Endothelial cell of umbilical vein (primary cell): ENCODE measurements at regions not wholly inside any gene's neighbourhood (a gene's known extent, or its start where the extent isn't known, plus 50 kb on each side); places are given as distances from the start of the nearest gene placed in this dataset.

Experiments
- BruUV-seq: library from RNA; stranded (reverse); fragments of 400-500 nt; replicated peaks from 2 replicates; lab custom pipeline; 2021; lab: Mats Ljungman, UMichigan
- CTCF ChIA-PET: fragments of 300-600, 350-600 bp; sonication (Branson Sonifier 250); formaldehyde crosslinking; loops from one replicate; lab custom pipeline; 2021; ENCODE audit warnings: antibody characterized with exemption, inconsistent platforms; lab: Charles Lee
- POLR2A ChIA-PET: fragments of 300-600, 350-600 bp; sonication (Branson Sonifier 250); formaldehyde crosslinking; loops from one replicate; lab custom pipeline; 2021; ENCODE audit warnings: antibody characterized with exemption, inconsistent platforms; lab: Charles Lee
- DNase-seq: peaks from one replicate; pipeline ENCODE4 v3.0.0-alpha.2; 2011; ENCODE audit warnings: low read depth, low spot score
- FAIRE-seq: peaks from 2 replicates; lab custom pipeline; 2011; peaks lifted over from hg19 to GRCh38; lab: Jason Lieb, UNC
- H2AFZ ChIP-seq: 2 replicates; pipeline ENCODE4 v1.6.0; 2012; ENCODE audit warnings: low read depth, low read length, control low read depth, inconsistent platforms
- H3K27ac ChIP-seq: 2 replicates; pipeline ENCODE4 v1.5.1; 2011; ENCODE audit warnings: low read depth, mild to moderate bottlenecking, control low read depth, low read length, moderate library complexity; ENCODE audit not compliant: insufficient read depth
- H3K27me3 ChIP-seq, 2 experiments: 2 replicates each; pipeline versions ENCODE4 v1.6.0 to v1.6.1; 2011; ENCODE audit warnings: low read length in 2 of 2, mixed read lengths in 1 of 2; ENCODE audit not compliant: control insufficient read depth in 2 of 2, insufficient read depth in 2 of 2
- H3K36me3 ChIP-seq, 2 experiments: 2 replicates in 1 of 2; 3 replicates in 1 of 2; pipeline ENCODE4 v1.5.1; 2011; ENCODE audit warnings: low read length in 2 of 2, mild to moderate bottlenecking in 1 of 2, moderate library complexity in 1 of 2; ENCODE audit not compliant: control insufficient read depth in 2 of 2, insufficient read depth in 2 of 2; ENCODE audit errors: extremely low read depth in 1 of 2
- H3K4me1 ChIP-seq: 3 replicates; pipeline ENCODE4 v1.5.1; 2011; ENCODE audit warnings: mild to moderate bottlenecking, low read length; ENCODE audit not compliant: control insufficient read depth, insufficient read depth; ENCODE audit errors: extremely low read depth
- H3K4me2 ChIP-seq: 2 replicates; pipeline ENCODE4 v1.6.1; 2011; ENCODE audit warnings: low read length, control low read depth, mixed read lengths; ENCODE audit not compliant: insufficient read depth
- H3K4me3 ChIP-seq, 3 experiments: fragments of 200-600 bp in 1 of 3; sonication (generic), shearing (Covaris generic) in 1 of 3; replicated peaks in 1 of 3; 2 replicates each; pipeline ENCODE4 v1.5.1; 2011 to 2016; ENCODE audit warnings: control low read depth in 3 of 3, low read length in 3 of 3, mild to moderate bottlenecking in 2 of 3, inconsistent platforms in 1 of 3, low read depth in 1 of 3, moderate library complexity in 1 of 3; ENCODE audit not compliant: insufficient read depth in 1 of 3
- H3K79me2 ChIP-seq: 2 replicates; pipeline ENCODE4 v1.6.0; 2012; ENCODE audit warnings: low read length, inconsistent platforms; ENCODE audit not compliant: control insufficient read depth, insufficient read depth
- H3K9ac ChIP-seq: replicated peaks from 2 replicates; pipeline ENCODE3; 2011; ENCODE audit warnings: low read length, control low read depth; ENCODE audit not compliant: insufficient read depth; ENCODE audit errors: extremely low read depth
- H3K9me1 ChIP-seq: replicated peaks from 3 replicates; pipeline ENCODE4 v1.6.0; 2011; ENCODE audit warnings: mild to moderate bottlenecking, low read length; ENCODE audit not compliant: control insufficient read depth, insufficient read depth; ENCODE audit errors: extremely low read depth
- H3K9me3 ChIP-seq: replicated peaks from 2 replicates; pipeline ENCODE4 v1.5.1; 2012; ENCODE audit warnings: low read length, inconsistent platforms; ENCODE audit not compliant: control insufficient read depth, insufficient read depth
- H4K20me1 ChIP-seq: replicated peaks from 2 replicates; pipeline ENCODE3; 2011; ENCODE audit warnings: mild to moderate bottlenecking, low read length; ENCODE audit not compliant: control insufficient read depth, insufficient read depth; ENCODE audit errors: extremely low read depth
- EZH2 ChIP-seq: IDR thresholded peaks from 2 replicates; pipeline ENCODE4 v1.6.1; 2012; ENCODE audit warnings: borderline replicate concordance, low read depth, mild to moderate bottlenecking, moderate library complexity, low read length, inconsistent platforms; ENCODE audit not compliant: severe bottlenecking
- FOS ChIP-seq: IDR thresholded peaks from 2 replicates; pipeline ENCODE4 v1.6.1; 2011; ENCODE audit warnings: mild to moderate bottlenecking, low read length, moderate library complexity, borderline replicate concordance; ENCODE audit not compliant: insufficient read depth
- GATA2 ChIP-seq: IDR thresholded peaks from 2 replicates; pipeline ENCODE4 v1.7.0; 2011; ENCODE audit warnings: low read depth, mild to moderate bottlenecking, moderate library complexity, mixed read lengths, low read length; ENCODE audit not compliant: insufficient read length, insufficient read depth
- JUN ChIP-seq: IDR thresholded peaks from 2 replicates; pipeline ENCODE4 v1.6.1; 2011; ENCODE audit warnings: borderline replicate concordance, low read depth; ENCODE audit not compliant: insufficient read length, insufficient read depth
- MYC ChIP-seq: IDR thresholded peaks from one replicate; pipeline ENCODE4 v1.6.1; 2011; ENCODE audit warnings: mild to moderate bottlenecking, low read depth, low read length
- POLR2A ChIP-seq: IDR thresholded peaks from 2 replicates; pipeline ENCODE4 v1.6.1; 2012; ENCODE audit warnings: low read depth, mild to moderate bottlenecking, control low read depth, low read length
- POLR2AphosphoS5 ChIP-seq: IDR thresholded peaks from 2 replicates; pipeline ENCODE4 v1.6.1; 2012; ENCODE audit warnings: low read depth, mild to moderate bottlenecking, control low read depth, low read length, moderate library complexity; ENCODE audit not compliant: insufficient read depth
- dilution Hi-C: fragments of 300-500 bp; cut with MboI; formaldehyde crosslinking; loops from one replicate; pipeline ENCODE4 v1.15.0; 2019; ENCODE audit warnings: low sequenced_read_pairs; ENCODE audit not compliant: extremely low pct_ligation_motif_present
- intact Hi-C: fragments of 100-400 bp; cut with micrococcal nuclease; formaldehyde crosslinking; loops from one replicate; pipeline ENCODE4 v1.10.0; 2022
- TF ChIP-seq, protein P1 (sequence below), 2 donors: IDR thresholded peaks; 1 replicate in 1 of 2; 2 replicates in 1 of 2; pipeline ENCODE4 v1.5.1; 2011; ENCODE audit warnings: low read length in 2 of 2, mild to moderate bottlenecking in 2 of 2, moderate library complexity in 2 of 2, control low read depth in 1 of 2, inconsistent platforms in 1 of 2, low read depth in 1 of 2; ENCODE audit not compliant: insufficient read depth in 1 of 2; ENCODE audit errors: extremely low read depth in 1 of 2
- TF ChIP-seq, protein P2 (sequence below): IDR thresholded peaks from 2 replicates; pipeline ENCODE4 v1.6.1; 2011; ENCODE audit not compliant: insufficient read depth, insufficient read length

DNA sequence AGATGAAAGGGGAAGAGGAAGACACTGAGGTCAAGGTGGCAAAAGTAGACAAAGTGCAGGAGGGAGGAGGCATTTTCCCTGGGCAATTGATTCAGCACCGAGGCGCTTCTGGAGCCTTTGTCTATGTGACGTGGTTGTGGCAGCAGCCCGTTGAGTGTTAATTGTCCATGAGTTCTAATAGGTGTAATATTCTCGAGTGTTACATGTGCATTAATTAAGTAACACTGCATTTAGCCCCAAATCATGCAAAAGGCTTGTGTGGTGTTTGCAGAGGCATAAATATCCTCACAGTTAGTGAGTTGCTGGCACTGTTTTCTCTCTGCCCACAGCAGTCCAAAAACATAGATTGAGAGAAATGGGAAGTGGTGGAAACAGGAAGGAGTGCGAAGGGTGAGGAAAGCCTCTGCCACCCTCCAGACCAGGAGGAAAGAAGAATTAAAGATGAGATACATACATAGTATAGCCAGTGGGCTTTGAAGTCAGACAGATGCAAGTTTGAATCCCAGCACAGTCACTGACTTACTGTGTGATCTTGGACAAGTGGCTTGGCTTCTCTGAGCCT, 361.2 kb downstream of the MN1 start:
- no peak overlapping the region for H3K4me3 ChIP-seq
- intact Hi-C loops: no loop called here
- no peaks in the 10 kb centered on the region for H4K20me1 ChIP-seq
- dilution Hi-C loops: no loop called here
- TF ChIP-seq, protein P1, sequence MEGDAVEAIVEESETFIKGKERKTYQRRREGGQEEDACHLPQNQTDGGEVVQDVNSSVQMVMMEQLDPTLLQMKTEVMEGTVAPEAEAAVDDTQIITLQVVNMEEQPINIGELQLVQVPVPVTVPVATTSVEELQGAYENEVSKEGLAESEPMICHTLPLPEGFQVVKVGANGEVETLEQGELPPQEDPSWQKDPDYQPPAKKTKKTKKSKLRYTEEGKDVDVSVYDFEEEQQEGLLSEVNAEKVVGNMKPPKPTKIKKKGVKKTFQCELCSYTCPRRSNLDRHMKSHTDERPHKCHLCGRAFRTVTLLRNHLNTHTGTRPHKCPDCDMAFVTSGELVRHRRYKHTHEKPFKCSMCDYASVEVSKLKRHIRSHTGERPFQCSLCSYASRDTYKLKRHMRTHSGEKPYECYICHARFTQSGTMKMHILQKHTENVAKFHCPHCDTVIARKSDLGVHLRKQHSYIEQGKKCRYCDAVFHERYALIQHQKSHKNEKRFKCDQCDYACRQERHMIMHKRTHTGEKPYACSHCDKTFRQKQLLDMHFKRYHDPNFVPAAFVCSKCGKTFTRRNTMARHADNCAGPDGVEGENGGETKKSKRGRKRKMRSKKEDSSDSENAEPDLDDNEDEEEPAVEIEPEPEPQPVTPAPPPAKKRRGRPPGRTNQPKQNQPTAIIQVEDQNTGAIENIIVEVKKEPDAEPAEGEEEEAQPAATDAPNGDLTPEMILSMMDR (IDR thresholded peaks at IDR 0.05; ENCODE audit: extremely low read depth in 1 of 2, insufficient read depth in 1 of 2, low read depth in 1 of 2, low read length in 2 of 2): no peak
- TF ChIP-seq FOS (no peak), POLR2A (no peak), JUN (no peak), MYC (no peak), EZH2 (no peak), POLR2AphosphoS5 (no peak), GATA2 (no peak)
- TF ChIP-seq, protein P2, sequence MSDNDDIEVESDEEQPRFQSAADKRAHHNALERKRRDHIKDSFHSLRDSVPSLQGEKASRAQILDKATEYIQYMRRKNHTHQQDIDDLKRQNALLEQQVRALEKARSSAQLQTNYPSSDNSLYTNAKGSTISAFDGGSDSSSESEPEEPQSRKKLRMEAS: no peak
- H3K9me1 ChIP-seq: no peaks in the 10 kb centered on the region
- POLR2A ChIA-PET: no interaction called here
- no peak overlapping the region for H3K4me2 ChIP-seq
- no peak overlapping the region for H3K27ac ChIP-seq
- CTCF ChIA-PET: interaction anchor here (1.9 kb wide), 1 partner anchor 20 kb away, joined by 5 read pairs; no protein-coding TSS in a partner anchor
- no peaks in the 10 kb centered on the region for H3K4me1 ChIP-seq
- H3K9me3 ChIP-seq: no peaks in the 10 kb centered on the region
- no peak overlapping the region for H3K9ac ChIP-seq
- no peak overlapping the region for H2AFZ ChIP-seq
- no TSS peak for BruUV-seq
- DNase-seq: no peak
- H3K79me2 ChIP-seq: no peaks in the 10 kb centered on the region
- H3K27me3 ChIP-seq: peaks cover 6% of the 10 kb centered on the region in 2 experiments
- no peak for FAIRE-seq
- H3K36me3 ChIP-seq: no peaks in the 10 kb centered on the region
